Tibial artery (tissue), 4 donors: ENCODE measurements at regions not wholly inside any gene's neighbourhood (a gene's known extent, or its start where the extent isn't known, plus 50 kb on each side); places are given as distances from the start of the nearest gene placed in this dataset.

ENCODE experiments used
- DNase-seq, 2 donors: peaks; one replicate each; pipeline ENCODE4 v3.0.0-alpha.2; 2019
- H3K27ac ChIP-seq, 2 donors: fragments of 200-600 bp; sonication (generic) in 1 of 2; 1 replicate in 1 of 2; 2 replicates in 1 of 2; pipeline ENCODE4 v1.5.1; 2018 to 2019; ENCODE audit warnings: mild to moderate bottlenecking in 1 of 2
- H3K27me3 ChIP-seq, 2 donors: fragments of 200-600 bp; sonication (generic) in 1 of 2; one replicate each; pipeline versions ENCODE4 v1.5.1 to v1.6.0; 2016 to 2019
- H3K36me3 ChIP-seq, 3 donors: fragments of 200-600 bp; sonication (generic) in 2 of 3; one replicate each; pipeline ENCODE4 v1.5.1; 2016 to 2019; ENCODE audit warnings: mild to moderate bottlenecking in 2 of 3
- H3K4me1 ChIP-seq, 4 donors: fragments of 200-600 bp; sonication (generic) in 2 of 4; 1 replicate in 3 of 4; 2 replicates in 1 of 4; pipeline ENCODE4 v1.5.1; 2016 to 2019
- H3K4me3 ChIP-seq, 2 donors: fragments of 200-600 bp; sonication (generic) in 1 of 2; 1 replicate in 1 of 2; 2 replicates in 1 of 2; pipeline ENCODE4 v1.5.1; 2018 to 2019; ENCODE audit warnings: mild to moderate bottlenecking in 2 of 2
- H3K9me3 ChIP-seq, 3 donors: fragments of 200-600 bp; sonication (generic) in 1 of 3; one replicate each; pipeline ENCODE4 v1.5.1; 2016 to 2019
- CTCF ChIP-seq, 2 experiments: fragments of 200-600 bp in 1 of 2; fragments of 450-650 bp in 1 of 2; IDR thresholded peaks; one replicate each; pipeline ENCODE4 v1.5.1; 2017 to 2019; ENCODE audit warnings: antibody characterized with exemption in 2 of 2, mild to moderate bottlenecking in 1 of 2, moderate library complexity in 1 of 2
- intact Hi-C: fragments of 100-400 bp; cut with DNase I; formaldehyde crosslinking; loops from one replicate; pipeline ENCODE4 v1.15.0; 2023; ENCODE audit warnings: low total_unique reads

GRCh38 chr17:77455111-77455890 lies 314.5 kb downstream of the SEC14L1 start:
- DNase-seq: no peak
- Histone ChIP-seq H3K4me1 (peaks cover 3 to 85% (median 31%) of the 10 kb centered on the region in 4 donors), H3K27ac (no peak overlapping the region), H3K4me3 (no peak overlapping the region), H3K9me3 (no peaks in the 10 kb centered on the region), H3K27me3 (no peaks in the 10 kb centered on the region), H3K36me3 (no peaks in the 10 kb centered on the region)
- no peak for TF ChIP-seq CTCF (IDR thresholded peaks at IDR 0.05)
- intact Hi-C loops: no loop called here

- no peak overlapping the region for H3K27ac ChIP-seq
- H3K36me3 ChIP-seq: no peaks in the 10 kb centered on the region
- no peak for TF ChIP-seq CTCF (IDR thresholded peaks at IDR 0.05)
- DNase-seq: no peak
- H3K27me3 ChIP-seq: no peaks in the 10 kb centered on the region
- H3K9me3 ChIP-seq: no peaks in the 10 kb centered on the region
- peaks cover 3 to 85% (median 27%) of the 10 kb centered on the region in 4 donors for H3K4me1 ChIP-seq
- no peak overlapping the region for H3K4me3 ChIP-seq
- intact Hi-C loops: no loop called here
Observed at GRCh38 chr17:77455891-77456260, 315.1 kb downstream of the SEC14L1 start.

- intact Hi-C loops: no loop called here
- Histone ChIP-seq H3K27me3 (no peaks in the 10 kb centered on the region), H3K36me3 (no peaks in the 10 kb centered on the region), H3K9me3 (no peaks in the 10 kb centered on the region), H3K27ac (no peak overlapping the region), H3K4me3 (no peak overlapping the region), H3K4me1 (peaks cover 3 to 81% (median 22%) of the 10 kb centered on the region in 4 donors)
- DNase-seq: no peak
- no peak for TF ChIP-seq CTCF (IDR thresholded peaks at IDR 0.05)
Observed at GRCh38 chr17:77456271-77456950, 315.6 kb downstream of the SEC14L1 start.

- H3K27ac ChIP-seq: no peak overlapping the region
- no peaks in the 10 kb centered on the region for H3K36me3 ChIP-seq
- intact Hi-C loops: no loop called here
- no peak overlapping the region for H3K4me3 ChIP-seq
- no peaks in the 10 kb centered on the region for H3K27me3 ChIP-seq
- TF ChIP-seq CTCF (IDR thresholded peaks at IDR 0.05): no peak
- no peak for DNase-seq
- no peaks in the 10 kb centered on the region for H3K9me3 ChIP-seq
- peaks cover 3 to 75% (median 17%) of the 10 kb centered on the region in 4 donors for H3K4me1 ChIP-seq
Observed at GRCh38 chr17:77456951-77457548, 316.3 kb downstream of the SEC14L1 start.

- no peaks in the 10 kb centered on the region for H3K27me3 ChIP-seq
- H3K4me3 ChIP-seq: no peak overlapping the region
- DNase-seq: no peak
- TF ChIP-seq CTCF (IDR thresholded peaks at IDR 0.05): no peak
- no peaks in the 10 kb centered on the region for H3K36me3 ChIP-seq
- peaks cover 0 to 69% (median 12%) of the 10 kb centered on the region in 4 donors for H3K4me1 ChIP-seq
- intact Hi-C loops: no loop called here
- H3K27ac ChIP-seq: no peak overlapping the region
- H3K9me3 ChIP-seq: no peaks in the 10 kb centered on the region
Observed at GRCh38 chr17:77457572-77458201, 316.9 kb downstream of the SEC14L1 start.
